HG03175 (cell line): ENCODE measurements at regions not wholly inside any gene's neighbourhood (a gene's known extent, or its start where the extent isn't known, plus 50 kb on each side); places are given as distances from the start of the nearest gene placed in this dataset.

Source experiments
- ATAC-seq: cut with Tn5 transposase; IDR thresholded peaks from one replicate; pipeline ENCODE4 v1.9.1; 2021; ENCODE audit warnings: mild to moderate bottlenecking, moderate library complexity; ENCODE audit not compliant: unreplicated experiment

DNA sequence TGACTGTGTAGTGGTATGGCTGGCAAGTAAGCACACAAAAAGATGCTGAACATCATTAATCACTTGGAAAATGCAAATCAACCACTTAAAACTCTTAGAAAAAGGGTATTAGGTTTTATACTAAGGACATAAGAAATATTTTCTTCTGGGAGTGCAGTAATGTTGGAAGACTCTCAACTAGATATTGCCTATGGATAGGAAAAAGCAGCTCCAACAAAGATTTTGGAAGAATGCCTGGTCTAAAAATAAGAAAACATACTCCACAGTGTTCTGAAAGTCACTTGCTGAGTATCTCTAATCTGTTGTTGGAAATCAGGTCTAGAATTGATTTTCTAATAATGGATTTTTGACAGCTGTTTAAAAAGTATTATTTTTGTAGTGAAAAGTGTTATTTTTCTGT lies 50.8 kb upstream of the PHYHIPL start:
- ATAC-seq, result no peak

DNA sequence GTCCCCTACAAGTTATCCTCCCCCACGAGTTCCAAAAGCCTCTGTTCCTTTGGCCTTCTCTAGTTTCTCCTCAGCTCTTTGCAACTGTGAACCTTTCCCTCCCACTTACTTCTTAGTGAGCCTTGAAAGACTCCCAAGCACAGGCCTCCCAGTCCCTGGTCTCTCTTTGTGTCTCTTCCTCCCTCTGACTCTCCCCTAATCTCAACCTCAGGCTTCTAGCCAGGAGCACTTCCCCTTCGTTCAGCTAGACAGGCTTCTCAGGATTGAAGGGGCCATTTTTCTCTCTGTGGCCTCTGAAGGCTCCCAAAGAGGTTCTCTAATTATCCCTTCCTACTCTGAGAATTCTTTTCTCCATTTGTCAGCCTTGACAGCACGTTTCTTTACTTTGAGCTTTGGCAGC lies 50.2 kb upstream of the PHYHIPL start:
- ATAC-seq, result no peak
